SH-SY5Y (cell line): ENCODE measurements at regions not wholly inside any gene's neighbourhood (a gene's known extent, or its start where the extent isn't known, plus 50 kb on each side); places are given as distances from the start of the nearest gene placed in this dataset.

Experiments
- GATA2 ChIP-seq: IDR thresholded peaks from 2 replicates; pipeline ENCODE4 v1.6.1; 2011; ENCODE audit warnings: mild to moderate bottlenecking, low read depth, low read length
- GATA3 ChIP-seq: IDR thresholded peaks from 2 replicates; pipeline ENCODE4 v1.6.1; 2011; ENCODE audit warnings: low read depth, mild to moderate bottlenecking, low read length, moderate library complexity

DNA sequence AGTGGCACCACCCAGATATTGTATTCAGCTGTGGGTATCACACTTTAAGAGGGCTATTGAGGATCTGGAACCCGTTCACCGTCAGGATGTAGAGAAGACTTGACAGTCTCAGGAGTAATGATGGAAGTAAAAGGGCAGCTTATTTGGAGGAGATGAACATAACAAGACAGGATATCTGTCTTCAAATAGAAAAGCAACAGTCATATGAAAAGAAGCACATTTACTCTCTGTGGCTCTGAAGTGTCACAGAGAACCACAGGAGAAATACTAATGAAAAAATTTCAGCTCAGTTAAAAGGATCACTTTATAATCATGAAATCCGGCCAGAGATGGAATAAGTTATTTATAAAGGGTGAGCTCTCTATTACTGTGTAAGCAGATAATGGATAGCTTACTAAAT is 200.8 kb downstream of the FAM76B start:
- TF ChIP-seq GATA3 (no peak), GATA2 (no peak)
